Uterus (tissue), 2 donors: ENCODE measurements at regions not wholly inside any gene's neighbourhood (a gene's known extent, or its start where the extent isn't known, plus 50 kb on each side); places are given as distances from the start of the nearest gene placed in this dataset.

ENCODE experiments used
- POLR2A ChIP-seq, 2 donors: fragments of 450-650 bp; IDR thresholded peaks; one replicate each; pipeline ENCODE4 v1.6.1; 2016; ENCODE audit warnings: antibody characterized with exemption in 2 of 2, mild to moderate bottlenecking in 1 of 2, moderate library complexity in 1 of 2
- TF ChIP-seq, protein P1 (sequence below), 4 experiments: fragments of 200-600 bp in 2 of 4; fragments of 450-650 bp in 2 of 4; sonication (generic) in 2 of 4; IDR thresholded peaks; one replicate each; pipeline ENCODE4 v1.5.1; 2016 to 2019; ENCODE audit warnings: antibody characterized with exemption in 4 of 4, mild to moderate bottlenecking in 2 of 4, moderate library complexity in 1 of 4

- TF ChIP-seq, protein P1, sequence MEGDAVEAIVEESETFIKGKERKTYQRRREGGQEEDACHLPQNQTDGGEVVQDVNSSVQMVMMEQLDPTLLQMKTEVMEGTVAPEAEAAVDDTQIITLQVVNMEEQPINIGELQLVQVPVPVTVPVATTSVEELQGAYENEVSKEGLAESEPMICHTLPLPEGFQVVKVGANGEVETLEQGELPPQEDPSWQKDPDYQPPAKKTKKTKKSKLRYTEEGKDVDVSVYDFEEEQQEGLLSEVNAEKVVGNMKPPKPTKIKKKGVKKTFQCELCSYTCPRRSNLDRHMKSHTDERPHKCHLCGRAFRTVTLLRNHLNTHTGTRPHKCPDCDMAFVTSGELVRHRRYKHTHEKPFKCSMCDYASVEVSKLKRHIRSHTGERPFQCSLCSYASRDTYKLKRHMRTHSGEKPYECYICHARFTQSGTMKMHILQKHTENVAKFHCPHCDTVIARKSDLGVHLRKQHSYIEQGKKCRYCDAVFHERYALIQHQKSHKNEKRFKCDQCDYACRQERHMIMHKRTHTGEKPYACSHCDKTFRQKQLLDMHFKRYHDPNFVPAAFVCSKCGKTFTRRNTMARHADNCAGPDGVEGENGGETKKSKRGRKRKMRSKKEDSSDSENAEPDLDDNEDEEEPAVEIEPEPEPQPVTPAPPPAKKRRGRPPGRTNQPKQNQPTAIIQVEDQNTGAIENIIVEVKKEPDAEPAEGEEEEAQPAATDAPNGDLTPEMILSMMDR (IDR thresholded peaks at IDR 0.05) = no peak
- no peak for TF ChIP-seq POLR2A (IDR thresholded peaks at IDR 0.05)
These were observed 172.5 kb downstream of the COPRS start for GRCh38 chr17:31686495-31686894.
